Right lobe of liver (tissue), 4 donors: ENCODE measurements at regions not wholly inside any gene's neighbourhood (a gene's known extent, or its start where the extent isn't known, plus 50 kb on each side); places are given as distances from the start of the nearest gene placed in this dataset.

Experiments
- CTCF ChIP-seq, 4 donors: fragments of 200-600 bp in 3 of 4; fragments of 450-650 bp in 1 of 4; IDR thresholded peaks; one replicate each; pipeline versions ENCODE4 v1.5.1 to v1.8.0; 2016 to 2022; ENCODE audit warnings: antibody characterized with exemption in 4 of 4, mild to moderate bottlenecking in 2 of 4
- POLR2A ChIP-seq: fragments of 450-650 bp; IDR thresholded peaks from one replicate; pipeline ENCODE4 v1.6.1; 2017; ENCODE audit warnings: antibody characterized with exemption, mild to moderate bottlenecking
- donor health status: DM: no; HTN: no; CAD: no.
- donor health status: DM: no; HTN: no; CAD: no.
- donor health status: DM: no; HTN: yes; CAD: no.

- no peak for TF ChIP-seq POLR2A
- TF ChIP-seq CTCF (IDR thresholded peaks at IDR 0.05): no peak
Measured at GRCh38 chr7:86199881-86200614, 443.7 kb upstream of the GRM3 start.
